Stimulated activated naive B cell treated with anti-CD40 and anti-IgM and Interleukin-4, amounts not matched to agents 10 μg/mL and 1 μg/mL and 100 μg/mL, for 72 hours (primary cell): ENCODE measurements at regions not wholly inside any gene's neighbourhood (a gene's known extent, or its start where the extent isn't known, plus 50 kb on each side); places are given as distances from the start of the nearest gene placed in this dataset.

Experiments
- ATAC-seq, 2 donors: fragments of 150-1000 bp; cut with Tn5 transposase; replicated peaks; 2 replicates each; pipeline ENCODE4 v1.10.0; 2021; ENCODE audit warnings: moderate library complexity in 1 of 2
- DNase-seq: peaks from one replicate; pipeline ENCODE4 v3.0.0; 2021
- H3K27ac Mint-ChIP-seq: one replicate; pipeline ENCODE4 v1.8.0; 2022; ENCODE audit warnings: mild to moderate bottlenecking, mixed read lengths
- H3K27me3 Mint-ChIP-seq, 2 donors: one replicate each; pipeline ENCODE4 v1.8.0; 2022; ENCODE audit warnings: mixed read lengths in 2 of 2
- H3K36me3 Mint-ChIP-seq, 2 donors: one replicate each; pipeline ENCODE4 v1.8.0; 2022; ENCODE audit warnings: mixed read lengths in 2 of 2, mild to moderate bottlenecking in 1 of 2
- H3K4me1 Mint-ChIP-seq, 2 donors: one replicate each; pipeline ENCODE4 v1.8.0; 2022; ENCODE audit warnings: mixed read lengths in 2 of 2, mild to moderate bottlenecking in 1 of 2
- H3K4me3 Mint-ChIP-seq, 2 donors: one replicate each; pipeline ENCODE4 v1.8.0; 2022; ENCODE audit warnings: mild to moderate bottlenecking in 2 of 2, mixed read lengths in 2 of 2, moderate library complexity in 1 of 2
- H3K9me3 Mint-ChIP-seq, 2 donors: one replicate each; pipeline ENCODE4 v1.8.0; 2022; ENCODE audit warnings: mixed read lengths in 2 of 2, mild to moderate bottlenecking in 1 of 2

- no peak overlapping the region for H3K27ac Mint-ChIP-seq
- no peak for DNase-seq
- H3K4me1 Mint-ChIP-seq, result no peaks in the 10 kb centered on the region
- H3K36me3 Mint-ChIP-seq, result no peaks in the 10 kb centered on the region
- ATAC-seq, result no peak
- no peaks in the 10 kb centered on the region for H3K27me3 Mint-ChIP-seq
- no peak overlapping the region for H3K4me3 Mint-ChIP-seq
- peaks cover 5 to 8% of the 10 kb centered on the region in 2 donors for H3K9me3 Mint-ChIP-seq
These were observed 796.7 kb upstream of the ARGLU1 start for GRCh38 chr13:107364658-107365057.

DNA sequence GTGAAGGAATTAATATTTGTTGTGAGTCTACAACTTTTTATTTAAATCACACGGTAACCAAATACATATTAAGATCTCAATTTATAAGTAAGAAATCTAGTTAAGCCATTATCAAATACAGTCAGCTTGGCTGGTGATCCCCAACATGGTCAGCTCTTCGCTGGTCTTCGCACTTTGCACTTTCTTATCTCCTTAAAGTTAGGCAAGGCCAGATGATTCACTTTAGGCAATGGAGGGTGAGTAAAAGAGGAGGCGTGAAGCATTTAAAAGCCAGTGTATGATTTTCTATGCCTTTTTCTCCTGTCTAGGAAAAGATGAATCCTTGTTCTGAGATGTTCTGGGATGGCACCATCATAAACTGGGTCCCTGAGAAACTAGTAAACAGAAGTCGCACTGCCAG, 793.7 kb upstream of the ARGLU1 start:
- Mint-ChIP-seq H3K9me3 (peaks cover 4 to 9% of the 10 kb centered on the region in 2 donors), H3K4me3 (no peak overlapping the region), H3K4me1 (no peaks in the 10 kb centered on the region), H3K27ac (no peak overlapping the region), H3K27me3 (no peaks in the 10 kb centered on the region), H3K36me3 (no peaks in the 10 kb centered on the region)
- DNase-seq, result no peak
- ATAC-seq, result no peak

- no peak overlapping the region for H3K4me3 Mint-ChIP-seq
- ATAC-seq, result no peak
- H3K36me3 Mint-ChIP-seq, result no peaks in the 10 kb centered on the region
- no peak overlapping the region for H3K27ac Mint-ChIP-seq
- no peaks in the 10 kb centered on the region for H3K4me1 Mint-ChIP-seq
- no peak for DNase-seq
- no peaks in the 10 kb centered on the region for H3K27me3 Mint-ChIP-seq
- H3K9me3 Mint-ChIP-seq, result peaks cover 6 to 9% of the 10 kb centered on the region in 2 donors
These were observed 792.1 kb upstream of the ARGLU1 start for GRCh38 chr13:107360010-107360409.

DNA sequence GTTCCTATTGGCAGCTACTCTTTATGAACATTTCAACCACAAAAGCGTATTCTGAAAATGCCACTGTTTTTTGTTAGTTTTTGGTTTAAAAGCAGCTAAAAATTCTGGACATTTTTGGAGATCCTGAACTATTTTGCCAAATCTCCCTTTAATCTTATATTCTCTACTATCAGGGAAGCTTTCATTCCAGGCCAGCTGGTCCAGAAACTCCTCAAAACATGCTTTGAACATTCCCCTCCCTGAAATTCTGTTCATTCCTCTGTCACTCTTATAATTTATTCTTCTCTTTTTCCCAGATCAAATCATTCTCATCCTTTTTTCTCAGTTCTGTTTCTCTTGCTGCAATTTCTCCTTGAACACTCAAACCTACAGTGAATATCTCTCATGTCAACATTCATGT, 790.9 kb upstream of the ARGLU1 start:
- Mint-ChIP-seq H3K27ac (no peak overlapping the region), H3K27me3 (no peaks in the 10 kb centered on the region), H3K4me1 (no peaks in the 10 kb centered on the region), H3K9me3 (peaks cover 8 to 9% of the 10 kb centered on the region in 2 donors), H3K4me3 (no peak overlapping the region), H3K36me3 (no peaks in the 10 kb centered on the region)
- no peak for ATAC-seq
- no peak for DNase-seq

DNA sequence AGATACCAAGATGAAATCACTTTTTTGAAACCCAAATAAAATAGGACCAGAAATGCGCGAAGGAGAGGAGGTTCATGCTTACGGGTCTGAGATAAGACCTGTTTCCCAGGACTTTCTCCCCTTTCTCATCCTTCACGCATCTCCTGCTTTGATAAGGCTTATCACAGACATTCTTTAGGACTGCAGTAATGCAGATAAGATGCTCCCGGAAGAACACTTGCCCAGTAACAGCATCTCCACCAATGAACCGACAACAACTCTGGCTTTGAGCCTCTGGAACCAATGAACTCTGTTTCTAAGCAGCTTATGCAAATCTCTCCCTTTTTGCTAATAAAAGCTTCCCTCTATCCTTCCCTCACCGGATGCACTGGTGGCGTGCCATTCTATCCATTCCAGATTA, 783.4 kb upstream of the ARGLU1 start:
- H3K4me3 Mint-ChIP-seq, result no peak overlapping the region
- no peaks in the 10 kb centered on the region for H3K27me3 Mint-ChIP-seq
- no peaks in the 10 kb centered on the region for H3K4me1 Mint-ChIP-seq
- no peak overlapping the region for H3K27ac Mint-ChIP-seq
- ATAC-seq (no peak), DNase-seq (no peak)
- H3K36me3 Mint-ChIP-seq, result no peaks in the 10 kb centered on the region
- H3K9me3 Mint-ChIP-seq, result peaks cover 0 to 4% of the 10 kb centered on the region in 2 donors

DNA sequence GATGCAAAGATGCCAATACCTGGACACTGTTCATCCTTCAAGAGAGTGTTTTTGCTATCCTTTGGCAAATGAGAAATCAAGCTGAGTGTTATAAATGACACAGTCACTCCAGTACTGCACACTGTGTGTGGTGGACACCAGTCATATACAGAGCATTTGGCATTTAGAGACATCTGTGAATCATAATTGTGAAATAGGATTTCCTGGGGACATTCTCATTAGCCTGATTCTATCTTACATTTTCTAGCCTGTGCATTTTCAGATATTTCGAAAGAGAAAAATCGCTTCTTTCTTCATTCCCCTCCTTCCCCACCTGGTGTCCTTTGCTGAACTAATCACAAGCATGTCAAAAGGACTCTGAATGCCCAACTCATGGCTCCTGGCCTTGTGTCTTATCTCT, 781.0 kb upstream of the ARGLU1 start:
- no peaks in the 10 kb centered on the region for H3K27me3 Mint-ChIP-seq
- H3K9me3 Mint-ChIP-seq, result peaks cover 1 to 4% of the 10 kb centered on the region in 2 donors
- no peaks in the 10 kb centered on the region for H3K36me3 Mint-ChIP-seq
- no peak overlapping the region for H3K27ac Mint-ChIP-seq
- DNase-seq, result no peak
- no peaks in the 10 kb centered on the region for H3K4me1 Mint-ChIP-seq
- ATAC-seq, result no peak
- no peak overlapping the region for H3K4me3 Mint-ChIP-seq

GRCh38 chr13:107348471-107348870, 780.5 kb upstream of the ARGLU1 start:
- no peaks in the 10 kb centered on the region for H3K4me1 Mint-ChIP-seq
- H3K4me3 Mint-ChIP-seq, result no peak overlapping the region
- H3K36me3 Mint-ChIP-seq, result no peaks in the 10 kb centered on the region
- ATAC-seq (no peak), DNase-seq (no peak)
- H3K9me3 Mint-ChIP-seq, result peaks cover 1 to 4% of the 10 kb centered on the region in 2 donors
- no peaks in the 10 kb centered on the region for H3K27me3 Mint-ChIP-seq
- no peak overlapping the region for H3K27ac Mint-ChIP-seq

GRCh38 chr13:107347641-107348369, 779.9 kb upstream of the ARGLU1 start:
- H3K9me3 Mint-ChIP-seq, result peaks cover 1 to 4% of the 10 kb centered on the region in 2 donors
- H3K27me3 Mint-ChIP-seq, result no peaks in the 10 kb centered on the region
- no peaks in the 10 kb centered on the region for H3K4me1 Mint-ChIP-seq
- ATAC-seq (no peak), DNase-seq (no peak)
- no peak overlapping the region for H3K27ac Mint-ChIP-seq
- H3K4me3 Mint-ChIP-seq, result no peak overlapping the region
- no peaks in the 10 kb centered on the region for H3K36me3 Mint-ChIP-seq

- H3K27ac Mint-ChIP-seq, result no peak overlapping the region
- H3K9me3 Mint-ChIP-seq, result peaks cover 3 to 4% of the 10 kb centered on the region in 2 donors
- DNase-seq, result no peak
- no peak overlapping the region for H3K4me3 Mint-ChIP-seq
- no peaks in the 10 kb centered on the region for H3K27me3 Mint-ChIP-seq
- H3K4me1 Mint-ChIP-seq, result no peaks in the 10 kb centered on the region
- no peaks in the 10 kb centered on the region for H3K36me3 Mint-ChIP-seq
- ATAC-seq, result no peak
These were observed 774.8 kb upstream of the ARGLU1 start for GRCh38 chr13:107342747-107343146.

- Mint-ChIP-seq H3K27me3 (no peaks in the 10 kb centered on the region), H3K4me1 (no peaks in the 10 kb centered on the region), H3K4me3 (no peak overlapping the region), H3K36me3 (no peaks in the 10 kb centered on the region), H3K27ac (no peak overlapping the region), H3K9me3 (peaks cover 0 to 2% of the 10 kb centered on the region in 2 donors)
- no peak for ATAC-seq
- DNase-seq, result no peak
These were observed 771.3 kb upstream of the ARGLU1 start for GRCh38 chr13:107339209-107339608.

DNA sequence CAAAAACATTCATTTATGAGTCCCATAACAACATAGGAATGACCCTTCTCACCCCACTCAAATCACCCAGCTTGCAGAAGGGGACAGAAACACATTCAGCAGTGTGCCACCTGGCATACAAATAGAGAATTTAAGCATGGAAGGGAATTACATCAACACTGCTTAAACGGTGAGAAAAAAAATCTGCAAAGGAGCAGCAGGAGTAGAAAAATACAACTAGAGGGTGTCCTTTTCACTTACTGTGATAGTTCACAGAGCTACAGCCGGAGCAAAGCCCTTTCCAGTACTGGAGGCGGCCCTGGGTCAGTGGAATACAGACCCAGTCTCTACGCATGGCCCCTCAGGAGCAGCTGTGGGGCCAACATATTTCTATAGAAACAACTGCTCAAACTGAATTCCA, 764.3 kb upstream of the ARGLU1 start:
- Mint-ChIP-seq H3K36me3 (no peaks in the 10 kb centered on the region), H3K27me3 (no peaks in the 10 kb centered on the region), H3K27ac (no peak overlapping the region), H3K4me3 (no peak overlapping the region), H3K9me3 (peaks cover 0 to 2% of the 10 kb centered on the region in 2 donors), H3K4me1 (no peaks in the 10 kb centered on the region)
- ATAC-seq (no peak), DNase-seq (no peak)

DNA sequence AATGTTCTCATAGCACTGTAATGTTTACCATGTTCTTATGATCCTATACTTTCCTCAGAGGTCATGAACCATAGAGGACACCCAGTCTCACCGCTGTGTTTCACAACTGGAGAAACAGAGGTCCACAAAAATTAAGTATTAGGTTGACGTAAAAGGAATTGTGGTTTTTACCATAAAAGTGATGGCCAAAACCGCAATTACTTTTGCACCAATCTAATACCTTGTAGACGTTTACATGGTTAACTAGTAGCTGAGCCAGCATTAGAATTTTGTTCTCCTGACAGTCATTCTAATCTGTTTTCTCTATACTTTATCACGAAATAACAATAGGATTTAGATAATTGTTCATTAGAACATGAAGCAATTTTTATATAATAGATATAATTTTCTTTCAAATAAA, 763.4 kb upstream of the ARGLU1 start:
- DNase-seq, result no peak
- ATAC-seq, result no peak
- peaks cover 0 to 2% of the 10 kb centered on the region in 2 donors for H3K9me3 Mint-ChIP-seq
- no peaks in the 10 kb centered on the region for H3K27me3 Mint-ChIP-seq
- no peaks in the 10 kb centered on the region for H3K4me1 Mint-ChIP-seq
- H3K36me3 Mint-ChIP-seq, result no peaks in the 10 kb centered on the region
- H3K4me3 Mint-ChIP-seq, result no peak overlapping the region
- no peak overlapping the region for H3K27ac Mint-ChIP-seq

GRCh38 chr13:107330484-107330883, 762.5 kb upstream of the ARGLU1 start:
- Mint-ChIP-seq H3K36me3 (no peaks in the 10 kb centered on the region), H3K4me1 (no peaks in the 10 kb centered on the region)
- no peak for ATAC-seq

DNA sequence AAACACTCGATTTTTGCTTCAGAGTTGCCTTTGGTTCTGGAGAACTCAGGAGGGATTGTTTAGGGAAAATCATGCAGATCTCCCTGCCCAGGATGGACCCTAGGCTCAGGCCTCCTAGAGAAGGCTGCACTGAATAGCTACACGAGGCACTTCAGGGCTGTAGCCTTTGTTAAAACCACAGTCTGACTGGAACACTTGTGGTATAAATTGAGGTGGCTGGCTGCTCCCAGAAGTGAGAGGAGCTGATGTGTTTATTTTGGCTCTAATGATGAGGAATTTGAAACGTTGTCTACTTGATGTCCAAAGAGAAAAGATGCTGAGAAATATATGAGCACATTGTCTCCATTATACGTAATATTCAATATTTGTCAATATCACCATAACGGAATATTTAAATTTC, 762.1 kb upstream of the ARGLU1 start:
- Mint-ChIP-seq H3K27ac (no peak overlapping the region), H3K27me3 (no peaks in the 10 kb centered on the region), H3K4me1 (no peaks in the 10 kb centered on the region), H3K4me3 (no peak overlapping the region), H3K36me3 (no peaks in the 10 kb centered on the region), H3K9me3 (peaks cover 0 to 2% of the 10 kb centered on the region in 2 donors)
- no peak for DNase-seq
- ATAC-seq, result no peak

More at GRCh38 chr13:107330484-107330883, 762.5 kb upstream of the ARGLU1 start:
- DNase-seq, result no peak
- H3K27me3 Mint-ChIP-seq, result no peaks in the 10 kb centered on the region
- H3K4me3 Mint-ChIP-seq, result no peak overlapping the region
- H3K27ac Mint-ChIP-seq, result no peak overlapping the region
- H3K9me3 Mint-ChIP-seq, result peaks cover 0 to 2% of the 10 kb centered on the region in 2 donors

DNA sequence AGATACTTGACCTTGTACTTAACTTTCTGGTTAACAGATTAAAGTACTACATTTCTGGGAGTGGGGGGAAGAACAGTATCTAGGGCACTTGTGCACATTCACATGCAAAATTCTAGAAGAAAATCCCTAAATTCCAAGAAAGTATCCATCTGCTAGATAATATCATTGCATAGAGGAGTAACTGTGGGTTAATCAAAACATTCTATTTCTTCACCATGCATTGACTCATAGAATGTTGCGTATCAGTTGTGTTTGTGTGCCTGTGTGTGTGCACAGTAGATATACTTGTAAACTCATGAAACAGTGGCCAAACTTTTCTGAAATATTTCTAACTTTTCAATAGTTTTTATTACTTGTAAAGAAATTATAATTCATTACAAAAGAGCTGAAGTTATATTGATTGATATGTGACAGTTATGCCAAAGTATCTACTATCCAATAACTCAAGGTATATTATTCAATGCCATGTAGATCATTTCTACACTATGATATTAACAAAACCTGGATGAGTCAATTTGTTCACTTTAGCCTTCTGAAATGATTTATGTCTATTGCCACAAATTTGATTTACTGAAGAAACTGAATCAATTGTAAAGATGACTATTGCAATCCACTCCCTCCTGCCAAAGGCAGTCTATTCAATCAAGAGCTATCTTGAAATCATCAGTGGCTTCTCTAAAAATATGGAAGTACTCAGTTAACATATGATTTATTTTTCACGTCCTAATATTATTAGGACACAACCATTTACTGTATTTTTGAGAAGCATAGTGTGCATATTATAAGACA, 756.7 kb upstream of the ARGLU1 start:
- no peaks in the 10 kb centered on the region for H3K4me1 Mint-ChIP-seq
- no peak overlapping the region for H3K27ac Mint-ChIP-seq
- H3K4me3 Mint-ChIP-seq, result no peak overlapping the region
- no peaks in the 10 kb centered on the region for H3K27me3 Mint-ChIP-seq
- no peaks in the 10 kb centered on the region for H3K36me3 Mint-ChIP-seq
- DNase-seq (no peak), ATAC-seq (no peak)
- H3K9me3 Mint-ChIP-seq, result peaks cover 0 to 4% of the 10 kb centered on the region in 2 donors
